GM12878 (cell line): ENCODE measurements at regions not wholly inside any gene's neighbourhood (a gene's known extent, or its start where the extent isn't known, plus 50 kb on each side); places are given as distances from the start of the nearest gene placed in this dataset.

Source experiments
- E2F4 ChIP-seq: IDR thresholded peaks from 2 replicates; pipeline ENCODE4 v1.6.1; 2012; ENCODE audit warnings: low read depth, low read length, improper control_type of control experiment
- E4F1 ChIP-seq: fragments of 450-650 bp; IDR thresholded peaks from 2 replicates; pipeline ENCODE4 v1.6.1; 2018; ENCODE audit warnings: borderline replicate concordance, mild to moderate bottlenecking; ENCODE audit not compliant: partially characterized antibody
- FOS ChIP-seq: IDR thresholded peaks from 3 replicates; pipeline ENCODE4 v1.6.1; 2011; ENCODE audit warnings: borderline replicate concordance; ENCODE audit not compliant: insufficient read length; ENCODE audit errors: extremely low read depth
- GABPA ChIP-seq: IDR thresholded peaks from 2 replicates; pipeline ENCODE4 v1.6.1; 2014; ENCODE audit warnings: antibody characterized with exemption, low read depth, mild to moderate bottlenecking, inconsistent platforms
- MEF2A ChIP-seq: IDR thresholded peaks from 2 replicates; pipeline ENCODE4 v1.6.1; 2011; ENCODE audit warnings: low read depth, mild to moderate bottlenecking, low read length, moderate library complexity; ENCODE audit not compliant: insufficient read depth
- RB1 ChIP-seq: fragments of 450-650 bp; formaldehyde crosslinking; IDR thresholded peaks from 2 replicates; pipeline ENCODE4 v1.6.1; 2017; ENCODE audit warnings: mild to moderate bottlenecking, borderline replicate concordance
- REST ChIP-seq: IDR thresholded peaks from 2 replicates; pipeline ENCODE4 v1.6.1; 2012; ENCODE audit warnings: mild to moderate bottlenecking, low read depth, low read length
- ZSCAN29 ChIP-seq: fragments of 450-650 bp; IDR thresholded peaks from 2 replicates; pipeline ENCODE4 v1.6.1; 2017; ENCODE audit warnings: mild to moderate bottlenecking, moderate library complexity

DNA sequence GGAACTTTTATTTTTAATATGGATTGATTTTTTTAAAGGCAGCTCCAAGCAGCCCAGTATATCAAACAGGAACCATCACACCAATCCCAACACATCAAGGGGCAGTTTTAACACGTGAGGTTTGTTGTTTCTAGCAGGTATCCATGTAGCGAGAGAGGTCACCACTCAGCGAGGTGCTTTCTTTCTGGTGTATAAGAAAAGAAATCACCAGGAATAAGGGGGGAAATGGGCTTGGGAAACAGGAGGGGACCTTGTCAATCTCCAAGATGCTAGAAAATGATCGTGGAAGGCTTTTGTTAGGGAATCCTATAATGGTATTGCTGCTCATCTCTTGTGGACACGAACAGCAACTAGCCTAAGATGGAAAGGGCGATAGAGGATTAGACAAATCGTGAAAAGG is 402.9 kb upstream of the ATP11B start (continued):
- no peak for TF ChIP-seq E4F1
- TF ChIP-seq ZSCAN29 = no peak
- TF ChIP-seq GABPA = no peak
- TF ChIP-seq RB1 = no peak
- no peak for TF ChIP-seq E2F4
- no peak for TF ChIP-seq MEF2A
- no peak for TF ChIP-seq FOS
- no peak for TF ChIP-seq REST
